Type B pancreatic cell (in vitro differentiated cells): ENCODE measurements at regions not wholly inside any gene's neighbourhood (a gene's known extent, or its start where the extent isn't known, plus 50 kb on each side); places are given as distances from the start of the nearest gene placed in this dataset.

Experiments
- DNase-seq: peaks from one replicate; pipeline ENCODE4 v3.0.0; 2021; ENCODE audit warnings: mixed read lengths; ENCODE audit not compliant: unreplicated experiment; ENCODE audit errors: extremely low spot score
- H3K27ac Mint-ChIP-seq: 2 replicates; pipeline ENCODE4 v1.8.0; 2021; ENCODE audit warnings: mild to moderate bottlenecking, mixed read lengths
- H3K27me3 Mint-ChIP-seq: 2 replicates; pipeline ENCODE4 v1.8.0; 2021; ENCODE audit warnings: mixed read lengths
- H3K36me3 Mint-ChIP-seq: 2 replicates; pipeline ENCODE4 v1.8.0; 2021; ENCODE audit warnings: mixed read lengths
- H3K4me1 Mint-ChIP-seq: one replicate; pipeline ENCODE4 v1.8.0; 2021; ENCODE audit warnings: mixed read lengths; ENCODE audit not compliant: unreplicated experiment
- H3K4me3 Mint-ChIP-seq: 2 replicates; pipeline ENCODE4 v1.8.0; 2021; ENCODE audit warnings: mild to moderate bottlenecking, mixed read lengths
- H3K9me3 Mint-ChIP-seq: 2 replicates; pipeline ENCODE4 v1.8.0; 2021; ENCODE audit warnings: mixed read lengths
- CTCF ChIP-seq: fragments of 200-600 bp; sonication (generic); conservative IDR thresholded peaks from 2 replicates; pipeline ENCODE4 v1.5.0; 2021; ENCODE audit warnings: antibody characterized with exemption, mild to moderate bottlenecking

GRCh38 chr4:176858839-176859238 is 66.1 kb upstream of the VEGFC start:
- no peak for TF ChIP-seq CTCF
- Mint-ChIP-seq H3K4me1 (no peaks in the 10 kb centered on the region), H3K9me3 (no peaks in the 10 kb centered on the region), H3K27me3 (no peaks in the 10 kb centered on the region), H3K4me3 (no peak overlapping the region), H3K36me3 (no peaks in the 10 kb centered on the region), H3K27ac (no peak overlapping the region)
- DNase-seq: no peak

- Mint-ChIP-seq H3K27ac (no peak overlapping the region), H3K4me1 (no peaks in the 10 kb centered on the region), H3K36me3 (no peaks in the 10 kb centered on the region), H3K9me3 (no peaks in the 10 kb centered on the region), H3K4me3 (no peak overlapping the region), H3K27me3 (no peaks in the 10 kb centered on the region)
- TF ChIP-seq CTCF: no peak
- no peak for DNase-seq
Measured at GRCh38 chr4:176864238-176864637, 71.5 kb upstream of the VEGFC start.

- DNase-seq: no peak
- no peaks in the 10 kb centered on the region for H3K9me3 Mint-ChIP-seq
- TF ChIP-seq CTCF: no peak
- no peak overlapping the region for H3K27ac Mint-ChIP-seq
- no peak overlapping the region for H3K4me3 Mint-ChIP-seq
- no peaks in the 10 kb centered on the region for H3K27me3 Mint-ChIP-seq
- no peaks in the 10 kb centered on the region for H3K36me3 Mint-ChIP-seq
- no peaks in the 10 kb centered on the region for H3K4me1 Mint-ChIP-seq
Measured at GRCh38 chr4:176868676-176869075, 76.0 kb upstream of the VEGFC start.

- Mint-ChIP-seq H3K4me3 (no peak overlapping the region), H3K9me3 (peaks cover 7% of the 10 kb centered on the region), H3K27ac (no peak overlapping the region), H3K36me3 (no peaks in the 10 kb centered on the region), H3K27me3 (no peaks in the 10 kb centered on the region), H3K4me1 (no peaks in the 10 kb centered on the region)
- TF ChIP-seq CTCF: no peak
- DNase-seq: no peak
Measured at GRCh38 chr4:176872461-176872860, 79.7 kb upstream of the VEGFC start.

- H3K27me3 Mint-ChIP-seq: no peaks in the 10 kb centered on the region
- no peak overlapping the region for H3K27ac Mint-ChIP-seq
- H3K4me1 Mint-ChIP-seq: no peaks in the 10 kb centered on the region
- no peak overlapping the region for H3K4me3 Mint-ChIP-seq
- DNase-seq: no peak
- peaks cover 7% of the 10 kb centered on the region for H3K9me3 Mint-ChIP-seq
- no peak for TF ChIP-seq CTCF
- no peaks in the 10 kb centered on the region for H3K36me3 Mint-ChIP-seq
Measured at GRCh38 chr4:176874721-176875445, 82.2 kb upstream of the VEGFC start.

- no peak for TF ChIP-seq CTCF
- Mint-ChIP-seq H3K27ac (no peak overlapping the region), H3K36me3 (no peaks in the 10 kb centered on the region), H3K4me1 (no peaks in the 10 kb centered on the region), H3K4me3 (no peak overlapping the region), H3K27me3 (no peaks in the 10 kb centered on the region), H3K9me3 (peaks cover 7% of the 10 kb centered on the region)
- DNase-seq: no peak
Measured at GRCh38 chr4:176875446-176875930, 82.8 kb upstream of the VEGFC start.
